Fibroblast of lung (primary cell): ENCODE measurements at regions not wholly inside any gene's neighbourhood (a gene's known extent, or its start where the extent isn't known, plus 50 kb on each side); places are given as distances from the start of the nearest gene placed in this dataset.
"Not testable (repeated sequence)": the region's sequence is repeated elsewhere in the genome, so short reads cannot be mapped to it uniquely, and the experiment has no call there.

ENCODE experiments used
- DNase-seq, 2 donors: peaks; one replicate each; pipeline versions ENCODE4 v3.0.0 to v3.0.0-alpha.2; 2010; ENCODE audit warnings: low read depth in 2 of 2
- H2AFZ ChIP-seq: 2 replicates; pipeline ENCODE4 v1.5.1; 2012; ENCODE audit warnings: low read length, control low read depth, inconsistent platforms
- H3K27ac ChIP-seq: 2 replicates; pipeline ENCODE4 v1.5.1; 2011; ENCODE audit warnings: low read length, control low read depth; ENCODE audit not compliant: insufficient read depth
- H3K27me3 ChIP-seq: 2 replicates; pipeline ENCODE4 v1.5.1; 2011; ENCODE audit warnings: mild to moderate bottlenecking, low read length; ENCODE audit not compliant: control insufficient read depth, insufficient read depth
- H3K36me3 ChIP-seq: 2 replicates; pipeline ENCODE4 v1.5.1; 2011; ENCODE audit warnings: low read length; ENCODE audit not compliant: control insufficient read depth, insufficient read depth
- H3K4me1 ChIP-seq: 2 replicates; pipeline ENCODE4 v1.5.1; 2011; ENCODE audit warnings: low read length; ENCODE audit not compliant: control insufficient read depth, insufficient read depth; ENCODE audit errors: extremely low read depth
- H3K4me2 ChIP-seq: 2 replicates; pipeline ENCODE4 v1.5.1; 2011; ENCODE audit warnings: low read length, control low read depth; ENCODE audit not compliant: insufficient read depth; ENCODE audit errors: extremely low read depth
- H3K4me3 ChIP-seq, 4 experiments: fragments of 200-600 bp in 1 of 4; sonication (generic) in 1 of 4; replicated peaks in 1 of 4; 2 replicates each; pipeline ENCODE4 v1.5.1; 2011 to 2016; ENCODE audit warnings: low read length in 4 of 4, low read depth in 3 of 4, mild to moderate bottlenecking in 3 of 4, control low read depth in 2 of 4, inconsistent platforms in 1 of 4, mixed read lengths in 1 of 4; ENCODE audit not compliant: insufficient read depth in 1 of 4; ENCODE audit errors: control extremely low read depth in 1 of 4
- H3K79me2 ChIP-seq: 2 replicates; pipeline ENCODE4 v1.5.1; 2012; ENCODE audit warnings: mild to moderate bottlenecking, low read length, inconsistent platforms; ENCODE audit not compliant: control insufficient read depth, insufficient read depth
- H3K9ac ChIP-seq: 2 replicates; pipeline ENCODE4 v1.5.1; 2011; ENCODE audit warnings: mild to moderate bottlenecking, low read length, control low read depth; ENCODE audit not compliant: insufficient read depth
- H3K9me3 ChIP-seq: 2 replicates; pipeline ENCODE4 v1.5.1; 2012; ENCODE audit warnings: low read depth, low read length; ENCODE audit not compliant: control insufficient read depth, insufficient read depth
- H4K20me1 ChIP-seq: 2 replicates; pipeline ENCODE4 v1.5.1; 2011; ENCODE audit warnings: low read length; ENCODE audit not compliant: control insufficient read depth, insufficient read depth; ENCODE audit errors: extremely low read depth
- CTCF ChIP-seq, 2 donors: IDR thresholded peaks in 1 of 2; conservative IDR thresholded peaks in 1 of 2; 1 replicate in 1 of 2; 2 replicates in 1 of 2; pipeline ENCODE4 v1.5.1; 2011 to 2012; ENCODE audit warnings: low read length in 2 of 2, control low read depth in 1 of 2, inconsistent platforms in 1 of 2, low read depth in 1 of 2, mild to moderate bottlenecking in 1 of 2
- EZH2 ChIP-seq: IDR thresholded peaks from 2 replicates; pipeline ENCODE4 v1.5.1; 2012; ENCODE audit warnings: low read length, control low read depth, mild to moderate bottlenecking; ENCODE audit errors: missing control alignments

- no peaks in the 10 kb centered on the region for H3K36me3 ChIP-seq
- TF ChIP-seq CTCF (conservative IDR thresholded peaks at IDR 0.05 in 1 of 2, IDR thresholded peaks at IDR 0.05 in 1 of 2; ENCODE audit: low read depth in 1 of 2, low read length in 2 of 2) (no peak), EZH2 (no peak)
- no peak overlapping the region for H3K27ac ChIP-seq
- no peaks in the 10 kb centered on the region for H3K79me2 ChIP-seq
- peak in 1 of 2 donors; percentile 44 for DNase-seq
- no peak overlapping the region for H3K9ac ChIP-seq
- no peak overlapping the region for H3K4me2 ChIP-seq
- no peaks in the 10 kb centered on the region for H3K9me3 ChIP-seq
- H2AFZ ChIP-seq, result no peak overlapping the region
- no peaks in the 10 kb centered on the region for H3K27me3 ChIP-seq
- H3K4me3 ChIP-seq, result no peak overlapping the region
- H4K20me1 ChIP-seq, result no peaks in the 10 kb centered on the region
- no peaks in the 10 kb centered on the region for H3K4me1 ChIP-seq
Observed at GRCh38 chr7:80298201-80298600, 163.6 kb downstream of the GNAI1 start.

GRCh38 chr7:80294346-80294745, 159.7 kb downstream of the GNAI1 start:
- Histone ChIP-seq H3K27ac (no peak overlapping the region), H3K4me3 (no peak overlapping the region), H3K4me2 (no peak overlapping the region), H3K9ac (no peak overlapping the region), H3K9me3 (no peaks in the 10 kb centered on the region), H3K79me2 (no peaks in the 10 kb centered on the region), H4K20me1 (no peaks in the 10 kb centered on the region), H2AFZ (no peak overlapping the region), H3K36me3 (no peaks in the 10 kb centered on the region), H3K27me3 (no peaks in the 10 kb centered on the region), H3K4me1 (no peaks in the 10 kb centered on the region)
- peak; percentile 57 to 66 for DNase-seq
- TF ChIP-seq CTCF (conservative IDR thresholded peaks at IDR 0.05 in 1 of 2, IDR thresholded peaks at IDR 0.05 in 1 of 2; ENCODE audit: low read depth in 1 of 2, low read length in 2 of 2) (no peak), EZH2 (no peak)

- not testable (repeated sequence) for DNase-seq, H4K20me1 ChIP-seq, H3K36me3 ChIP-seq, H3K4me3 ChIP-seq, H2AFZ ChIP-seq, H3K27me3 ChIP-seq, H3K9ac ChIP-seq, H3K79me2 ChIP-seq, H3K27ac ChIP-seq, H3K4me1 ChIP-seq, H3K9me3 ChIP-seq, H3K4me2 ChIP-seq
Observed at GRCh38 chr7:80292634-80293033, 158.0 kb downstream of the GNAI1 start.
